RWPE1 (cell line): ENCODE measurements at regions not wholly inside any gene's neighbourhood (a gene's known extent, or its start where the extent isn't known, plus 50 kb on each side); places are given as distances from the start of the nearest gene placed in this dataset.

Source experiments
- CTCF ChIA-PET: fragments of 350-600 bp; sonication (Branson Sonifier 250); formaldehyde crosslinking; extraction: SDS; loops from one replicate; lab custom pipeline; 2021; lab: Yijun Ruan, JAX
- POLR2A ChIA-PET: fragments of 400-600 bp; formaldehyde crosslinking; extraction: SDS; loops from one replicate; lab custom pipeline; 2020; ENCODE audit warnings: antibody characterized with exemption; ENCODE audit not compliant: low non-redundant PET; lab: Yijun Ruan, JAX
- DNase-seq: peaks from one replicate; pipeline ENCODE4 v3.0.0; 2012; ENCODE audit warnings: low spot score
- H3K27ac ChIP-seq: fragments of 450-650 bp; 2 replicates; pipeline ENCODE4 v1.5.1; 2017
- TF ChIP-seq, protein P1 (sequence below): fragments of 450-650 bp; conservative IDR thresholded peaks from 2 replicates; pipeline ENCODE4 v1.5.1; 2017; ENCODE audit warnings: low read depth, mild to moderate bottlenecking

DNA sequence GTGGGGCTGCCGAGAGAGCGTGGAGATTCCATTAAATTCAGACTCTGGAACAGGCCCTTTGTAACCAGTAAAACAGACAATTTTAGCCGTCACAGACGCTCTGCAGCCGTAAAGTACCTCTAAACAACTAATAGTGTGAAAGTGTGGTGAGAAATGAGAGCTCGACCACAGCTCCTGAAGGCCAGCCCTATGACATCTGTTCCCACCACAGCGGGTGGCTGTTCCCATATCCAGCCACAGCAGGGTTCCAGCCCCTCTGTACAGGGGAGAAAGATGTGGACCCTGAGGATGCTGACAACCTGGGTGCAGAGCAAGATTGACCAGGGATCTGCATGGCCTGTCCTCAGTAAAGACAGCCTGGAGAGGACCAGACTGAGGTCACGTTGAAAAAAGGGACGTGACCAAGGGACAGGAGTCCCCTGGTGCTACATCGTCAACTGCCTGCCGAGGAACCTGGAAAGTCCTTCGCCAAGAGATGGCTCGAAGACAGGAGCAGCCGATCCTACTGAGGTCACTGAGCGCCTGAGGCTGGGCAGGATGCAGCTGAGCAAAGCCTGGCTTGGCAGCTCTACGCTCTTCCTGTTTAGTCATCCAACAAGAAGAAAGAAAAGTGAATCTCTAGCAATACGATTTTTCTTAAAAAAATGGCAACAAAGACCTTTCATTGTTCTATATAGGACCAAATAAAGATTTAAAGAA, 831.7 kb downstream of the RNF144A start:
- POLR2A ChIA-PET = no interaction called here
- TF ChIP-seq, protein P1, sequence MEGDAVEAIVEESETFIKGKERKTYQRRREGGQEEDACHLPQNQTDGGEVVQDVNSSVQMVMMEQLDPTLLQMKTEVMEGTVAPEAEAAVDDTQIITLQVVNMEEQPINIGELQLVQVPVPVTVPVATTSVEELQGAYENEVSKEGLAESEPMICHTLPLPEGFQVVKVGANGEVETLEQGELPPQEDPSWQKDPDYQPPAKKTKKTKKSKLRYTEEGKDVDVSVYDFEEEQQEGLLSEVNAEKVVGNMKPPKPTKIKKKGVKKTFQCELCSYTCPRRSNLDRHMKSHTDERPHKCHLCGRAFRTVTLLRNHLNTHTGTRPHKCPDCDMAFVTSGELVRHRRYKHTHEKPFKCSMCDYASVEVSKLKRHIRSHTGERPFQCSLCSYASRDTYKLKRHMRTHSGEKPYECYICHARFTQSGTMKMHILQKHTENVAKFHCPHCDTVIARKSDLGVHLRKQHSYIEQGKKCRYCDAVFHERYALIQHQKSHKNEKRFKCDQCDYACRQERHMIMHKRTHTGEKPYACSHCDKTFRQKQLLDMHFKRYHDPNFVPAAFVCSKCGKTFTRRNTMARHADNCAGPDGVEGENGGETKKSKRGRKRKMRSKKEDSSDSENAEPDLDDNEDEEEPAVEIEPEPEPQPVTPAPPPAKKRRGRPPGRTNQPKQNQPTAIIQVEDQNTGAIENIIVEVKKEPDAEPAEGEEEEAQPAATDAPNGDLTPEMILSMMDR = no peak
- peak; percentile 68 for DNase-seq
- CTCF ChIA-PET = no interaction called here
- peak overlapping the region; percentile 63 for H3K27ac ChIP-seq

DNA sequence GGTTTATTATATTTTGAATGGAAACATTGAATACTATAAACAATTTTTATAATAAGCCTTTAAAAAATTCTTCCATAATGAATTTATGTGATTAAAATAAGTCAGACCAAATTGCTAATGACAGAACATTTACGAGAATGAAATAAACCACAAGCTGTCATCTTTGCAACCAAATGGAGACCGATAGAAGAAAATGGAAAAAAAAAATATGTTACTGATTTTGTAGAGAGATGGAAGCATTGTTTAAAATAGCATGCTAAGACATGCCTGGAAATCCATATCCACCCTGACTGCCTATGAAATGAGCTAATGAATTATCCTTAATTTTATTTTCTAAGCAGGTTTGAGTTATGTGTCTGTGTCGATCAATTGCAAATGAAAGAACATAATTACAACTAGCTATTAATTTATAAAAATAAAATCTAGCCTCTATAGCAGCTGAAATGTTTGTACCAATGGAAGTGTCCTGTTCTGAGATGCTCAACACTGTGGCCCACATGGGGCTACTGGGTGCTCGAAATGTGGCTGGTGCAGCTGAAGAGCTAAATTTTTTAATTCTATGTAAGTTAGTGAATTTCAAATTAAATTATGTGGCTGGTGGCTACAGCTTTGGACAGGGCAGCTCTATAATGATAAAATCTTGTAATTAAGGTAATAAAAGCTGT, 832.8 kb downstream of the RNF144A start:
- TF ChIP-seq, protein P1 = no peak
- H3K27ac ChIP-seq = no peak overlapping the region
- DNase-seq = no peak
- ChIA-PET CTCF (interaction anchor here (0.9 kb wide), 1 partner anchor 927 kb away, joined by 3 read pairs; no protein-coding TSS in a partner anchor), POLR2A (no interaction called here)

DNA sequence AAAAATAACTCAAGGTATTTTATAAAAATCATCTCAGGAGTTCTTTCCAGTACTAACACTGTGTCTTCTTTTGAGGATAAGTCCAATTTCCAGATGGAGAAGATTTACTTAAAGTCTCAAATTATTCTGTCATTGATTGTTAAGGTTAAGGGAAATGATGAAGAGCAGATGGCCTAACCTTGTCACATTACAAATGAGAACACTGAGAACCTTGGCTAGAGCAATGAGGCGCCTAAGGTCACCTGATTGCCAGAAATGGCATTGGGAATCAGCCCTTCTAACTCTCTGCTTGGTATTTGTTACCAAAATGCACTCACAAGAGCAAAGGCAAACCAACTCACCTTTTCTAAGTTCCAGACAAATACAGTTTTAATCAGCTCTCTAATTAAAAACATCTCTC, 835.1 kb downstream of the RNF144A start:
- H3K27ac ChIP-seq = no peak overlapping the region
- TF ChIP-seq, protein P1 = no peak
- DNase-seq = no peak
- ChIA-PET POLR2A (no interaction called here), CTCF (interaction anchor here (0.6 to 0.7 kb wide), 2 partner anchors 21 to 987 kb away, joined by 3 read pairs; no protein-coding TSS in a partner anchor)

DNA sequence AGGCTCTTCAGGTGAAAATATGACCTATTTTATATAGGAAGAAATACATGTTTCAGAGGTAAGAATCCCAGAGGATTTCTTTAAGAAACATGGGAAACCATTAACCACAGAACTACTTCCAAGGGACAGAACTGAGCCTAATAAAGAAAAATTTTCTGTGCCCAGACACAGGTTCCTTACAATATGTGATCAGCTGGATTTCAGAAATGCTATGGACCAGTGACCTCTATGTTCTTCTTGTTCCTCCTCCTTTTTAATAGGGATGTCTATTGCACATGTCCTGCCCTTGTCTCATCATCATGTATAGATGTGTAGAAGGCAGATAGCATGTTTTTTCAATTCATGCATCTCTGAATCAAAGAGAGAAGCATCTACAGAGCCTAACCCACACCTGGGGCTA, 836.6 kb downstream of the RNF144A start:
- CTCF ChIA-PET = interaction anchor here (0.7 kb wide), 1 partner anchor 398 kb away, joined by 3 read pairs; no protein-coding TSS in a partner anchor
- no peak overlapping the region for H3K27ac ChIP-seq
- DNase-seq = no peak
- POLR2A ChIA-PET = no interaction called here
- TF ChIP-seq, protein P1 = no peak

DNA sequence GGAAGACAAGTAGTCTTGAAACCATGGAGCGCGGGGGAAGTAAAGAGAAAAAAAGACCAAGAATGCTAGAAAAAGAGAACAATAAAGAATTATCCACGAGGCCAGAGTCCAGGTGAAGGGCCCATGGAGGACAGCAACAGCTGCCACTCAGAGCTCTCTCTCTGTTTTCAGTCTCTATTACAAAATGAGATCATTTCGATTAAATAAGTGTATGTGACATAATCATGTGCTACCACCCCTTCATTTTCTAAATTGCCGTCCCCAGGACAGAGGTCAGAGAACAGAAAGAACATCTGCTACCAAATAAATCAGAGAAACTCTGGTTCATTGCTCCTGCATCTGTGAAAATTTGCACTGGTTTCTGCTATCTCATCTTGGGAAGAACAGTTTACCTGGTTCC, 838.7 kb downstream of the RNF144A start:
- ChIA-PET POLR2A (no interaction called here), CTCF (no interaction called here)
- H3K27ac ChIP-seq = no peak overlapping the region
- DNase-seq = no peak
- TF ChIP-seq, protein P1 = no peak

DNA sequence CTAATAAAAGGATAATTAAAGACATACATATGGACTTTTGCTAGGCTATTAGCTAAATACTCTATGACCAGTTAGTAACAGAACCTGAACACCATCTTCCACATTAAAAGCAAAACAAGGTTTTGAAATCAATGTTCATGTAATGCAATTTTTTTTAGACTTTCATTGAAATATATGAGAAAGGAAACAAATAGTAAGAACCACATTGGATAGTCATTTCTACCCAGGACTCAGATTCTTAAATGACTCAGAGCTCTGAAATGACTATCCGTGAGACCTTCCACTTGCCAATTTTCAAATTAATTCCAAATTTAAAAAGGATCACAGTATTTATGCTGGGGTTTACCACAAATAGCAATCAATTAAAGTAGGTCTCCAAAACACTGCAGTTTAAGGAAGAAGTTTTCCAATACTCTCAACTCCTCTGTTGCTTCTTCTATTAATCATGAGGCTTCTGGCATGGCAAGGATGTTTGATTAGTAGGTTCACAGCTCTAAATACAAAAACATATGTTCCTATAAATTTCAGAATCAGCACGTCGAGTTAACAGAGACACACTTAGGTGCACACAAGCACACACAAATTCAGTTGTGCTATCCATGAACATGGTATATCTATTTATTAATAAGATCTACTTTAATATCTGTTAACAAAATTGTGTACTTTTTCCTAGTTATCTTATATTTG, 841.0 kb downstream of the RNF144A start:
- POLR2A ChIA-PET = no interaction called here
- TF ChIP-seq, protein P1 = no peak
- CTCF ChIA-PET = interaction anchor here (0.6 kb wide), 1 partner anchor 25 kb away, joined by 3 read pairs; no protein-coding TSS in a partner anchor

More for the DNA sequence above, 841.0 kb downstream of the RNF144A start:
- no peak for DNase-seq
- no peak overlapping the region for H3K27ac ChIP-seq
